HepG2 (cell line): ENCODE measurements at regions not wholly inside any gene's neighbourhood (a gene's known extent, or its start where the extent isn't known, plus 50 kb on each side); places are given as distances from the start of the nearest gene placed in this dataset.

Experiments
- ZNF510 ChIP-seq: sonication (generic); formaldehyde crosslinking; IDR thresholded peaks from 2 replicates; pipeline ENCODE4 v1.4.0; 2020; ENCODE audit warnings: low read depth, mild to moderate bottlenecking, missing genetic modification reagents
- ZNF766 ChIP-seq: sonication (generic); formaldehyde crosslinking; IDR thresholded peaks from 2 replicates; pipeline ENCODE4 v1.5.0; 2020; ENCODE audit warnings: missing genetic modification reagents, borderline replicate concordance
- TF ChIP-seq, protein P1 (sequence below): sonication (generic); formaldehyde crosslinking; IDR thresholded peaks from 2 replicates; pipeline ENCODE4 v1.4.0; 2020; ENCODE audit warnings: missing genetic modification reagents, mild to moderate bottlenecking, borderline replicate concordance

GRCh38 chr12:107884769-107885694 is 110.5 kb downstream of the ASCL4 start:
- TF ChIP-seq ZNF510 (CRISPR knock-in tag): no peak
- TF ChIP-seq, protein P1, sequence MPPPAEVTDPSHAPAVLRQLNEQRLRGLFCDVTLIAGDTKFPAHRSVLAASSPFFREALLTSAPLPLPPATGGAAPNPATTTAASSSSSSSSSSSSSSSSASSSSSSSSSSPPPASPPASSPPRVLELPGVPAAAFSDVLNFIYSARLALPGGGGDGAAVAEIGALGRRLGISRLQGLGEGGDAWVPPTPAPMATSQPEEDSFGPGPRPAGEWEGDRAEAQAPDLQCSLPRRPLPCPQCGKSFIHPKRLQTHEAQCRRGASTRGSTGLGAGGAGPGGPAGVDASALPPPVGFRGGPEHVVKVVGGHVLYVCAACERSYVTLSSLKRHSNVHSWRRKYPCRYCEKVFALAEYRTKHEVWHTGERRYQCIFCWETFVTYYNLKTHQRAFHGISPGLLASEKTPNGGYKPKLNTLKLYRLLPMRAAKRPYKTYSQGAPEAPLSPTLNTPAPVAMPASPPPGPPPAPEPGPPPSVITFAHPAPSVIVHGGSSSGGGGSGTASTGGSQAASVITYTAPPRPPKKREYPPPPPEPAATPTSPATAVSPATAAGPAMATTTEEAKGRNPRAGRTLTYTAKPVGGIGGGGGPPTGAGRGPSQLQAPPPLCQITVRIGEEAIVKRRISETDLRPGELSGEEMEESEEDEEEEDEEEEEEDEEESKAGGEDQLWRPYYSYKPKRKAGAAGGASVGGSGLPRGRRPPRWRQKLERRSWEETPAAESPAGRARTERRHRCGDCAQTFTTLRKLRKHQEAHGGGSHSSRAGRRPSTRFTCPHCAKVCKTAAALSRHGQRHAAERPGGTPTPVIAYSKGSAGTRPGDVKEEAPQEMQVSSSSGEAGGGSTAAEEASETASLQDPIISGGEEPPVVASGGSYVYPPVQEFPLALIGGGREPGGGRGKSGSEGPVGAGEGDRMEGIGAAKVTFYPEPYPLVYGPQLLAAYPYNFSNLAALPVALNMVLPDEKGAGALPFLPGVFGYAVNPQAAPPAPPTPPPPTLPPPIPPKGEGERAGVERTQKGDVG (CRISPR knock-in tag): no peak
- no peak for TF ChIP-seq ZNF766 (CRISPR knock-in tag)
